Large intestine (tissue), 3 donors: ENCODE measurements at regions not wholly inside any gene's neighbourhood (a gene's known extent, or its start where the extent isn't known, plus 50 kb on each side); places are given as distances from the start of the nearest gene placed in this dataset.

ENCODE experiments used
- DNase-seq, 2 donors: peaks; one replicate each; pipeline versions ENCODE4 v3.0.0 to v3.0.0-alpha.2; 2013
- H3K27ac ChIP-seq: one replicate; pipeline ENCODE4 v1.5.1; 2013; ENCODE audit warnings: low read length
- H3K27me3 ChIP-seq: 2 replicates; pipeline ENCODE4 v1.6.1; 2013; ENCODE audit warnings: low read length; ENCODE audit not compliant: control insufficient read depth, insufficient read depth
- H3K36me3 ChIP-seq: 2 replicates; pipeline ENCODE4 v1.6.1; 2013; ENCODE audit warnings: low read length; ENCODE audit not compliant: control insufficient read depth, insufficient read depth
- H3K4me1 ChIP-seq: one replicate; pipeline ENCODE4 v1.6.1; 2013; ENCODE audit warnings: low read length; ENCODE audit not compliant: control insufficient read depth, insufficient read depth
- H3K4me3 ChIP-seq: one replicate; pipeline ENCODE4 v1.5.1; 2013; ENCODE audit warnings: low read length
- H3K9me3 ChIP-seq: one replicate; pipeline ENCODE4 v1.6.1; 2013; ENCODE audit warnings: mild to moderate bottlenecking, low read depth, low read length, moderate library complexity; ENCODE audit not compliant: control insufficient read depth
- WGBS: methylation state at CpG from one replicate; pipeline ENCODE4 v1.1.5; 2013; ENCODE audit warnings: low lambda C conversion rate; ENCODE audit not compliant: insufficient coverage; 5-methylcytosine and 5-hydroxymethylcytosine counted together

DNA sequence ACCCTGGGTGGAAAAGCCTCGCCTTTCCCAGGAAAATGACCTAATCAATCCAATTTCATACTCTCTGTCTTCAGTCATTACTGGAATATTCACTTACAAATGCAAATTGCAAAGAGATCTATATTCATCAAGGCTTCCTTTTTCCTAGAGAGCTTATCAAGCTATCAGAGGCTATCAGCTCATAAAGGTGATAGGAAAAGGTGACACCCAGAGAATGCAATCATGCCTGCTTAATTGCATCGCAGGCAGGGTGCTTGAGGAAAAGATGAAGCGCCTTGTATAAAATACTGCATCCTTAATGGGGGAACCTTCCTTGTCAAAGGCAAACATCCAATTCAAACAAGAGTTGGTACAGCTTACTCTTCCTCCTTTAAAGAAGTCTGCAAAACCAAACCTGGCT lies 59.7 kb downstream of the SHANK2 start:
- Histone ChIP-seq H3K4me1 (peaks cover 24% of the 10 kb centered on the region), H3K4me3 (no peak overlapping the region), H3K9me3 (no peaks in the 10 kb centered on the region), H3K27ac (no peak overlapping the region), H3K36me3 (peaks cover 6% of the 10 kb centered on the region), H3K27me3 (no peaks in the 10 kb centered on the region)
- DNase-seq = no peak
- WGBS = no CpG with 5 or more reads among the region's 3 CpGs

DNA sequence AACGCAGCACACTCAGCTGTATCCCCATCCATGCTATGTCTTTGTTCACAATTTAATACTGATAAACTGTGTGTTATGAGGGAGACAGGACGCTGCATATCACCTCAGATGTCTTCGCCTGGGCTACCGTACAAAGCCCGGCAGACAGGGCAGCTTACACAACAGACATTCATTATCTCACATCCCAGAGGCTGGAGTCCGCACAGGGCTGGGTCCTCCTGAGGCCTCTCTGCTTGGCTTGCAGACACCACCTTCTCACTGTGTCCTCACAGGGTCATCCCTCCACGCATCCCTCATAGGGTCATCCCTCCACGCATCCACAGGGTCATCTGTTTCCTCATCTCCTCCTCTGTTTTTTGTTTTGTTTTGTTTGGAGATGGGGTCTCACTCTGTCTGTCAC lies 61.2 kb downstream of the SHANK2 start:
- peaks cover 6% of the 10 kb centered on the region for H3K36me3 ChIP-seq
- peaks cover 24% of the 10 kb centered on the region for H3K4me1 ChIP-seq
- H3K9me3 ChIP-seq = no peaks in the 10 kb centered on the region
- H3K27ac ChIP-seq = no peak overlapping the region
- DNase-seq = peak; percentile 31 to 57
- no peak overlapping the region for H3K4me3 ChIP-seq
- H3K27me3 ChIP-seq = no peaks in the 10 kb centered on the region
- WGBS = 63% methylated on average over 2 of the region's 8 CpGs

DNA sequence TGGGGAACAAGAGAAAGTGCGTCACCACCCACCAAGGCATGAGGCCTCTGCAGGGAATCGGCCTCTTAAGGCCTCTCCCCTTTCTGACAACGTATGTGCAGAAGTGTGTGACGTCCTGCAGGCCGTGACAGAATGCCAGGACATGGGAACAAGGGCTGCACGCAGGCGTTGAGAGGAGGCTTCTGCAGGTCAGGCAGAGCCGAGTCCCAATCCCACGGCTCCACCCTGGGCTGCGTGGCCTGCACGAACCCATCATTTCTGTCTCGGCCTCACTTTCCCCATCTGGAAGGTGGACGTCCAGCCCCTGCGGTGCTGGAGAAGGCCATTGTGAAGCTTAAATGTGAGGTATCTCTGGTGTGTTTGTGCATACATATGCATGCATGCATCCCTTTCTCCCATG lies 61.8 kb downstream of the SHANK2 start:
- no CpG with 5 or more reads among the region's 14 CpGs for WGBS
- no peak for DNase-seq
- Histone ChIP-seq H3K27ac (no peak overlapping the region), H3K4me3 (no peak overlapping the region), H3K36me3 (peaks cover 6% of the 10 kb centered on the region), H3K9me3 (no peaks in the 10 kb centered on the region), H3K4me1 (peaks cover 24% of the 10 kb centered on the region), H3K27me3 (no peaks in the 10 kb centered on the region)

DNA sequence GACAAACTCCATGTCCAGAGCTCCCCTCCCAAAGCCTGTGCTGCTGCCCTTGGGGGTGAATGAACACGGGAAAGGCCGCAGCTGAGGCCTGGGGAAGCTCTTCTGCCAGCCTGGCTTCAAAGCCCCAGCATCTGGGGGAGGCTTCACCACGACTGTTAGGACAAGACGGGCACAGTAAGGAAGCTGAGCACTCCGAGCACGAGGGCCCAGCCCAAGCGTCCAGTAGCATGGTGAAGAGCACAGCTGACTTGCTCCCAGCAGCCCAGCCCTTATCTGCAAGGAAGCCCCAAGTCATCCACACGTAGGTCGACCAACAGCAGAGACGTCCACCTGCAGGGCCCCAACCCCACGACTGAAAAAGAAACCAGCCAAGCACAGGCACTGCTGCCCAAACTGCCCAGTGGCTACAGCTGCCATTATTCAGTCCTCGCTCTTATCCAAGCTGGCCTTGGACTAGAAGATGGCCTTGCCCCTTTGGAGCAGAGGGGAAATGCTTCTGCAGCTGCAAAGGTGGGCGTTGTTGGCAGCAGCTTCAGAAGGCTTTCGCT lies 62.5 kb downstream of the SHANK2 start:
- WGBS = no CpG with 5 or more reads among the region's 14 CpGs
- Histone ChIP-seq H3K36me3 (peaks cover 7% of the 10 kb centered on the region), H3K27ac (no peak overlapping the region), H3K9me3 (no peaks in the 10 kb centered on the region), H3K27me3 (no peaks in the 10 kb centered on the region), H3K4me3 (no peak overlapping the region), H3K4me1 (peaks cover 23% of the 10 kb centered on the region)
- DNase-seq = no peak

DNA sequence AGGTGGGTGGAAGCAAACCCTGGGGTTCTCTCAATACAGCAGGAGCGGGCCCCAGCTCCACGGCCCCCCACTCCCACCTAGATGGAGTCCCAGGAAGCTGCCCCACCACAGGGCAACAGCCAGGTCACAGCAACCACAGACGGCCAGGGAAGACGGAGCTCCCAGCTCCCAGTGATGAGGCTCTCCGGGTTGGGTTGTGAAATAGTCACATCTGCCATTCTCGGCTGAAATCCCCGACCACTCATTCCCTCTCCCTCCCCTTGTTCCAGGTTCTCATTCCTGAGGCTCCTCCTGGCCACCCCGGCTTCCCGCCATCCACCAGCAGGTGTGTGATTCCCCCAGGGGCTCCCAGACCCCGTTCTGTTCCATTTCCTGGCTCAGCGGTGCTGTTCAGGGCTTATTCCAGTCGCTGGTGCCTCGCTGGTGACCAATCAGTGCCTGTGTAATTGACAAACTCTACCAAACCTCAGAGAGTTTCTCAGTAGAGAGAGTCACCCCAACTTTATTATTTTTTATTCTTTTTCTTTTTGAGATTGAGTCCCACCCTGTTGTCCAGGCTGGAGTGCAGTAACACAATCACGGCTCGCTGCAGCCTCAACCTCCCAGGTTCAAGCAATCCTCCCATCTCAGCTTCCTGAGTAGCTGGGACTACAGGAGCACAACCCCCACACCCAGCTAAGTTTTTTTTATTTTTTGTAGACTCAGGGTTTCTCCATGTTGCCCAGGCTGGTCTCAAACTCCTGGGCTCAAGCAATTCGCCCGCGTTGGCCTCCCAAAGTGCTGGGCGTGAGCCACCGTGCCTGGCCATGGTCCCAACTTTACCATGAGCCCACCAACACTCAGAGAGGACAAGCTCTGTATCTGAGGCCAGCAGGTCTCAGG lies 63.2 kb downstream of the SHANK2 start:
- H3K36me3 ChIP-seq = peaks cover 7% of the 10 kb centered on the region
- DNase-seq = no peak
- no peaks in the 10 kb centered on the region for H3K9me3 ChIP-seq
- WGBS = no CpG with 5 or more reads among the region's 20 CpGs
- H3K27ac ChIP-seq = no peak overlapping the region
- H3K27me3 ChIP-seq = no peaks in the 10 kb centered on the region
- peaks cover 16% of the 10 kb centered on the region for H3K4me1 ChIP-seq
- H3K4me3 ChIP-seq = no peak overlapping the region

DNA sequence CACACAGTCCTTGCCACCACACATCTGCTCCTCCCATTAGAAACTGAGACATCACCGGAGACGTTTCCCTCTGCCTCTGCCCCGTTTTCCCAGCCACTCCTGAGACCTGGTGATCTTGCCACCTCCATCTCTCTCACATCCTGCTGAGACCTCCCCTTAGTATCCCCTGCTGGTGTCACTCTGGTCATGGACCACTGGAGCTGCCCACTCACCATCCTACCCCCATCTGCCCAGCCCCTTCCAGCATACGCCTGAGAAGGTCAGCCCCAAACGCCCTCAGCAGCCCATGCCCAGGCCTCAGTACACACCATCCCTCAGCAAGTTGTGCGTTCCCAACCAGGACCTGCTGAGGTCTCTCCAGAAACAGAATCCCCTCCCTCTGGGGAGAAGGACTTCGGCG lies 64.3 kb downstream of the SHANK2 start:
- no peak overlapping the region for H3K4me3 ChIP-seq
- no peak for DNase-seq
- no peaks in the 10 kb centered on the region for H3K9me3 ChIP-seq
- no CpG with 5 or more reads among the region's 8 CpGs for WGBS
- peaks cover 7% of the 10 kb centered on the region for H3K36me3 ChIP-seq
- peaks cover 6% of the 10 kb centered on the region for H3K4me1 ChIP-seq
- H3K27me3 ChIP-seq = no peaks in the 10 kb centered on the region
- no peak overlapping the region for H3K27ac ChIP-seq

DNA sequence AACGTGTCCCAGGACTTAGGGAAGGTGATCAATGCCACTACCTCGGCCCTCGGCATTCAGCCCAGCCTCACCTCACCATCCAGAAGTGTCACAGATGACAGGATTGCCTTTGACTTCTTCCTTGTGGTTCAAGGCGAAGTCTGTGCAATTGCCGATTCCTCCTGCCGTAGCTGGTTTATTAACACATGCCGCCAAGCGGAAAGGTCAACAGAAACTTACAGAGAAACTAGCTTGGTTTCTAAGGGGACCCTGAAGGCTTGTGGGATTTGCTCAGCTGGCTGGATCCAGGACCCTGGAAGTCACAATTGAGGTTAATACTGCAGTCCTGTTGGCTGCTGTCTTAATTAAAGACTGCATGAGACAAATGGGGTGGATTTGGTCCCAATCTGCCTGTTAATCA lies 65.6 kb downstream of the SHANK2 start:
- no CpG with 5 or more reads among the region's 8 CpGs for WGBS
- Histone ChIP-seq H3K27me3 (no peaks in the 10 kb centered on the region), H3K9me3 (no peaks in the 10 kb centered on the region), H3K4me3 (no peak overlapping the region), H3K36me3 (peaks cover 7% of the 10 kb centered on the region), H3K4me1 (peaks cover 4% of the 10 kb centered on the region), H3K27ac (no peak overlapping the region)
- DNase-seq = no peak

DNA sequence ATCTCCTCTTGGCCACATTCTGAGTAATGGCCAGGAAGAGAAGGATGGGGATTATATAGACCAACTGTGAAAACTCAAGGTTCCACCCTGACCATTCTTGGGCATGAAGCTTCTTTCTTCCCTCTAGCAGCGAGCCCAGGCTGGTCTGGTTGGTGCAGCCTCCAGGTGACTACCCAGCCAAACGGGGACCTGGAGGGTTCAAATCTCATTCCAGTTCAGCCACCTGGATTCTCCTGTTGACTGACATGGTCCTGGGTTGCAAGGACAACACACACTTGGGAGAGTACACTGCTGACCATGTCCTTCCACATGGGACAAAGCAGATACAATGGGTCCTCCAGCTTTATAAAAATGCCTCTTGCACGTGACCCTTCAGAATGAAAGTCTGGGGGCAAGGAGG lies 67.0 kb downstream of the SHANK2 start:
- WGBS = no CpG with 5 or more reads among the region's 3 CpGs
- DNase-seq = no peak

DNA sequence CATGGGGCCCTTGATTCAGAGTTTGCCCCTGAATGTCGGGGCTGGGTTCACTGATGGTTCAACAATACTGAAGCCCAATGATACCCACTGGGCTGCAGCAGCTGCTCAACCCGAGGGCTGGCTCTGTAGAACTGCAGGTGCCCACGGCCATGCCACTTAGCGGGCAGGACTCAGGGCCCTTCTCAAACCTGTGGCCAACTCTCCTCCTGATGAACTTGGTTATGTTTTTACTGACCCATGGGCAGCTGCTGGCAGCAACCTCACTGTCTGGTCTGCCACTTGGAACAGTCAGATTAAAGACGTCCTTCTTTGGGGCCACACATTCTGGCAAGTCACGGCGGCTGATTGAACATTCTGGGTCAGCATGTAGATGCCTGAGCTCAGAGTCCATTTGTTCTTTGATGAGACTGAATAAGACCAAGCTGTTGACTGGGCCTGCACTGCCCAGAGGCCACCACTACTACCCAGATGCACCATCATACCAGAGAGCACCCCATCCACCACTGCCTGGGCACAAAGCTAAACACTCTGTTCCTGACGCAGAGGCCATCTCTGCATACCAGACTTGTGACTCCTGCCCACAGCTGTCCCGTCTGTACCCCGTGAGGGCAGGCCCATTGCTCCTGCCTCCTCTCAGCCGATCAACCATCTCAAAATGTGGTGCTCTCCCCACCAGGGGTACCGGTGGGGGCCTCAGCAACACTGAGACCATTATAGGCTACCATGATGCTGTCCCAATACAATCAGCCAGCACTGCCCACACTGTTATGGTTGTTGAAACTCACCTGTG lies 67.8 kb downstream of the SHANK2 start:
- H3K27ac ChIP-seq = no peak overlapping the region
- H3K36me3 ChIP-seq = peaks cover 2% of the 10 kb centered on the region
- no peaks in the 10 kb centered on the region for H3K9me3 ChIP-seq
- DNase-seq = no peak
- no peaks in the 10 kb centered on the region for H3K27me3 ChIP-seq
- WGBS = no CpG with 5 or more reads among the region's 12 CpGs
- H3K4me1 ChIP-seq = peaks cover 6% of the 10 kb centered on the region
- H3K4me3 ChIP-seq = no peak overlapping the region

More for the DNA sequence above, 67.0 kb downstream of the SHANK2 start:
- Histone ChIP-seq H3K4me3 (no peak overlapping the region), H3K36me3 (peaks cover 4% of the 10 kb centered on the region), H3K9me3 (no peaks in the 10 kb centered on the region), H3K4me1 (peaks cover under 1% of the 10 kb centered on the region), H3K27ac (no peak overlapping the region), H3K27me3 (no peaks in the 10 kb centered on the region)

DNA sequence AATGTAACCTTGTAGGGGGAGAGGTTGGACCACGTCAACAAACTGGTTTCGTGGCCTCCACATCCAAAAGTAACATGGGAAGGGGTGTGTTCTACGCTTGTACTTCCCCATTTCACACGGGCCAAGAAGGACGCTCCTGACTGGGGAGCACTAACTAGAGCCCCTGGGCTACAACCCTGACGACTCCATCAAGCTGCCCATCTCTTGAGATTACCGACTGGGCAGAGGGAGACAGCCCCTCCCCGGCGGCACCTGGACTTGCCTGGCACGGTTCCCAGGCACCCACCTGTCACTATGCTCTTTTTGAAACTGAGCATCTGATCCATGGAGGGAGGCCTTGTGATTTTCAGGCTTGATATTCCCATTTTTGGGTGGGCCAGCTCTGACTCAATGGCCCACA lies 68.5 kb downstream of the SHANK2 start:
- Histone ChIP-seq H3K9me3 (no peaks in the 10 kb centered on the region), H3K27ac (no peak overlapping the region), H3K36me3 (peaks cover 2% of the 10 kb centered on the region), H3K4me1 (peaks cover 6% of the 10 kb centered on the region), H3K27me3 (no peaks in the 10 kb centered on the region), H3K4me3 (no peak overlapping the region)
- DNase-seq = no peak
- no CpG with 5 or more reads among the region's 10 CpGs for WGBS
